ENCODE measurements at regions not wholly inside any gene's neighbourhood (a gene's known extent, or its start where the extent isn't known, plus 50 kb on each side); places are given as distances from the start of the nearest gene placed in this dataset.

GRCh38 chr2:190815226-190815625 is 65.4 kb upstream of the GLS start:
- TF ChIP-seq CTCF (IDR thresholded peaks at IDR 0.05 in 2 of 3, conservative IDR thresholded peaks at IDR 0.05 in 1 of 3; ENCODE audit: control insufficient read depth in 2 of 3, extremely low read depth in 1 of 3, insufficient read depth in 1 of 3, low read depth in 3 of 3, low read length in 3 of 3) (no peak), YY1 (IDR thresholded peaks at IDR 0.05; ENCODE audit: low read depth, low read length) (no peak), RCOR1 (conservative IDR thresholded peaks at IDR 0.05; ENCODE audit: low read depth, low read length) (no peak), SRF (IDR thresholded peaks at IDR 0.05; ENCODE audit: low read depth in 2 of 2, low read length in 2 of 2) (no peak), POLR2AphosphoS5 (IDR thresholded peaks at IDR 0.05; ENCODE audit: low read length) (no peak), ZBTB11 (CRISPR knock-in tag; IDR thresholded peaks at IDR 0.05) (no peak), TCF7 (IDR thresholded peaks at IDR 0.05; ENCODE audit: borderline replicate concordance) (no peak), FOXM1 (IDR thresholded peaks at IDR 0.05; ENCODE audit: low read depth, low read length) (no peak), TAF1 (IDR thresholded peaks at IDR 0.05; ENCODE audit: borderline replicate concordance, low read depth, low read length) (no peak), SMC3 (IDR thresholded peaks at IDR 0.05; ENCODE audit: borderline replicate concordance, low read length) (no peak), POLR2A (IDR thresholded peaks at IDR 0.05; ENCODE audit: low read depth, low read length) (no peak), ZBTB40 (IDR thresholded peaks at IDR 0.05; ENCODE audit: borderline replicate concordance) (no peak)
